ENCODE measurements at regions not wholly inside any gene's neighbourhood (a gene's known extent, or its start where the extent isn't known, plus 50 kb on each side); places are given as distances from the start of the nearest gene placed in this dataset.

- Histone ChIP-seq H3K27ac (ENCODE audit: insufficient read length, low read depth, low read length) (no peak overlapping the region), H4K5ac (ENCODE audit: insufficient read length, low read depth, low read length) (no peak overlapping the region), H3K27me3 (ENCODE audit: insufficient read depth, low read length) (no peaks in the 10 kb centered on the region), H3K79me2 (ENCODE audit: insufficient read depth, low read length) (no peaks in the 10 kb centered on the region), H3K23me2 (ENCODE audit: insufficient read length, low read depth, low read length, poor library complexity, severe bottlenecking) (no peaks in the 10 kb centered on the region), H2BK12ac (ENCODE audit: insufficient read length, low read depth, low read length) (no peak overlapping the region), H2BK20ac (ENCODE audit: low read depth, low read length, poor library complexity, severe bottlenecking) (no peak overlapping the region), H3K56ac (ENCODE audit: insufficient read length, low read depth, low read length) (no peak overlapping the region), H3K4me1 (ENCODE audit: insufficient read depth, low read length) (no peaks in the 10 kb centered on the region), H2BK15ac (ENCODE audit: low read depth, low read length) (no peak overlapping the region), H3K18ac (ENCODE audit: insufficient read length, low read depth, low read length) (no peak overlapping the region), H2AFZ (ENCODE audit: low read length) (no peak overlapping the region), H3K23ac (ENCODE audit: insufficient read length, low read depth, low read length) (no peak overlapping the region), H3K14ac (ENCODE audit: insufficient read depth, low read length) (no peak overlapping the region), H2BK5ac (ENCODE audit: insufficient read length, low read length) (no peak overlapping the region), H3K4me2 (ENCODE audit: insufficient read depth, insufficient read length, low read length) (no peak overlapping the region), H3K9ac (ENCODE audit: extremely low read depth, insufficient read length, low read length) (no peak overlapping the region), H3K9me3 (ENCODE audit: control insufficient read depth, low read depth, low read length) (no peaks in the 10 kb centered on the region), H4K91ac (ENCODE audit: insufficient read length, low read depth, low read length) (no peak overlapping the region), H3K79me1 (ENCODE audit: insufficient read depth, low read depth, low read length, poor library complexity, severe bottlenecking) (no peaks in the 10 kb centered on the region), H3T11ph (ENCODE audit: low read length) (no peak overlapping the region), H4K8ac (replicated peaks; ENCODE audit: insufficient read length, low read depth, low read length) (no peak overlapping the region), H4K20me1 (ENCODE audit: control insufficient read depth, insufficient read depth, insufficient read length) (no peaks in the 10 kb centered on the region), H3K4ac (ENCODE audit: low read depth, low read length) (no peak overlapping the region), H2BK120ac (ENCODE audit: low read depth, low read length, poor library complexity, severe bottlenecking) (no peak overlapping the region), H2AK5ac (ENCODE audit: insufficient read length, low read length) (no peak overlapping the region)
- H3K27ac Mint-ChIP-seq: no peak overlapping the region
- WGBS (ENCODE audit: extremely low coverage, insufficient read length, low lambda C conversion rate): no CpG with 5 or more reads among the region's 2 CpGs
- H3K4me3 Mint-ChIP-seq: no peak overlapping the region
- TF ChIP-seq CTCF (conservative IDR thresholded peaks at IDR 0.05): no peak
- peaks cover 0 to 4% of the 10 kb centered on the region in 2 experiments; a peak in 1 of 4 replicates for H3K4me1 Mint-ChIP-seq
- H3K36me3 Mint-ChIP-seq (ENCODE audit: insufficient read depth in 1 of 3, low read depth in 3 of 3): no peaks in the 10 kb centered on the region
- H3K27me3 Mint-ChIP-seq (ENCODE audit: low read depth): no peaks in the 10 kb centered on the region
- no peak for DNase-seq
- no peaks in the 10 kb centered on the region for H3K9me3 Mint-ChIP-seq
Observed at GRCh38 chr12:77592836-77593235, 237.9 kb upstream of the NAV3 start.
